ENCODE measurements at regions not wholly inside any gene's neighbourhood (a gene's known extent, or its start where the extent isn't known, plus 50 kb on each side); places are given as distances from the start of the nearest gene placed in this dataset.
"Not testable (repeated sequence)": the region's sequence is repeated elsewhere in the genome, so short reads cannot be mapped to it uniquely, and the experiment has no call there.

GRCh38 chr5:18354828-18355227 is 720.6 kb downstream of the TAF11L14 start:
- no peak for DNase-seq (ENCODE audit: low read depth)

- no peak for DNase-seq (ENCODE audit: low read depth)
These were observed 723.2 kb downstream of the TAF11L14 start for GRCh38 chr5:18357486-18357885.

DNA sequence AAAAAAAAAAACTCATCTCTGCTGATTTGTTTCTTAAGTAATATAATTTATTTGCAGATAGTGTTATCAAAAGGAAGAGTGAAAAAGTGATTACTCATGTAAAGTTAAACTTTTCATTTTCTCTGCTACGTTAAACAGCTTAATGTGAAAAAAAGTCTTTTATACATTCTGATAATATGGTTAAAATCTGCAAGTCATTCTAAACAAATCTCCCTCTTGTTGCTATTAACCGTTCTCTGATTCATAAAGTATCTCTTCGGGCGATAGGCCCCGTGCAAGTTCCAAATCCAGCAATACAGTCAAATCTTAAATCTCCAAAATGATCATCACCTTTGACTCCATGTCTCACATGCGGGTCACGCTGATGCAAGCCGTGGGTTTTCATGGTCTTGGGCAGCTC is 732.0 kb downstream of the TAF11L14 start:
- DNase-seq (ENCODE audit: low read depth) = no peak

GRCh38 chr5:18370531-18370930 is 736.3 kb downstream of the TAF11L14 start:
- DNase-seq (ENCODE audit: low read depth) = no peak

GRCh38 chr5:18375641-18376040 is 741.4 kb downstream of the TAF11L14 start:
- DNase-seq (ENCODE audit: low read depth) = no peak

GRCh38 chr5:18378066-18378465 is 743.8 kb downstream of the TAF11L14 start:
- DNase-seq (ENCODE audit: low read depth) = no peak

GRCh38 chr5:18379189-18379588 is 744.9 kb downstream of the TAF11L14 start:
- no peak for DNase-seq (ENCODE audit: low read depth)

DNA sequence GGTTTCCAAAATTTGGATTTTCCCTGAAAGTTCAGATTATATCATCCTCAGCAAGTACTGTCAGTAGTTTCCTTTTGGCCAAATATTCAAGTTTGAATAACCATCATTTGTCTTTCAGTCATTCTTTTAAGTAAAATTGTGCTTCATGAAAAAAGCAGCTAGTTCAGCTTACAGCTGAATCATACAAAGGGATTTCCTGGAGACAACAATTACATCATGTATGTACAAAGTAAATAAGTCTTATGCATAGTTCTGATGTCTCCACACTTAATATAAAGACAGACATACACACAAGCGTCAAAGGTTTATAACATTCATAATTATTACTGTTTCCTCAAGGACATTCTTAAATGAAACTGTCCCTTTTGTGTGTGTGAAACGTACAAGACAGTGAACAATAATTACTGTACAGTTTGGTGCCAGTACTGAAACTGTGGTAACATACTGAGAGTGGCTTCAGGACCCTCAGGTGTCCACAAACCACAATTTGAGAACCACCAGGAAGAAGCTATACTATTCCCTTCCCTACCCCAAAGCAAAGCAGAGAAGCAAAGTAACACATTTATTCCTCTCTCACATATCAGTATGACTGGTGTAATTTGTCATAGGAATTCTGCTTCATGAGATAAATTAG is 746.6 kb downstream of the TAF11L14 start:
- no peak for DNase-seq (ENCODE audit: low read depth)

DNA sequence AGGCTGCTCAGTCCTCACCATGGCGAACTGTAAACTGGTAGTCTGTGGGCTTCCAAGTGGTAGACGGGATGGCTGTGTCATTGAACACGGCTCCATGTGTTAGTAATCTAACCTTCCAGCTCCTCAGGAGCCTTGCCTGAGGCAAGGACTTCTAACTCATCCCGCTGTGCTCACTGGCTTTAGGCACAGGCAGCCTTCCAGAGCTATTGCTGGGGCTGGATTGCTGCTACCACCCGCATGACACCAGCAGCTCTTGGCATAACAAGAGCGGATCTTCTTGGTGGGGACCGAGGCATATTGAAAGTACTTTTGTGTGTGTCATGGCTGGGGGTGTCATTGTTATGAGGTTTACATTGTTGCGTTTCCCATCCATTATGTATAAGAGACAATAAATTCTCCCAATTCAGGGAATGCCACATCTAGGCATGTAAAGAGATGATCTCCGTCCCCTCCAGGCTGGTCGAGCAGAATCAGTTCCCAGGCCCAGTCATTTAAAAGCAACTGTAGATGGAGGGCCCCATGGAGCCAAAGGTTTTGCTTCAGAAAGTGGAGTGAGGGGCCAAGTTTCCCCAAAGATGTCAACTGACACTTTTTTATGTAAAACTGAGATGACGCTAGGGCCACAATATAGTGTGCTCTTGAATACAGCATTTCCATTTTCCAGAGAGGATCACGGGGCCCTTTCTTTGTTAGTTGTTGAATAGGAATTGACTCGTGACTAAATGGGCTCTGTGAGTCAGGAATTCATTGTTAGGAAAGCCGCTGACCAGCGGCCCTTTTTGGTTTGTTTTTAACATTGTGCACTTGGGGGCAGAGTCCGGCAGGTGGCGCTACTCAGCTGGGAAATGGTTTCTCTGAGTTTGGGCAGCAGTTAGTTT is 759.5 kb downstream of the TAF11L14 start:
- peak; percentile 12 for DNase-seq (ENCODE audit: low read depth)

GRCh38 chr5:18394443-18394804 is 760.2 kb downstream of the TAF11L14 start:
- DNase-seq (ENCODE audit: low read depth) = no peak

DNA sequence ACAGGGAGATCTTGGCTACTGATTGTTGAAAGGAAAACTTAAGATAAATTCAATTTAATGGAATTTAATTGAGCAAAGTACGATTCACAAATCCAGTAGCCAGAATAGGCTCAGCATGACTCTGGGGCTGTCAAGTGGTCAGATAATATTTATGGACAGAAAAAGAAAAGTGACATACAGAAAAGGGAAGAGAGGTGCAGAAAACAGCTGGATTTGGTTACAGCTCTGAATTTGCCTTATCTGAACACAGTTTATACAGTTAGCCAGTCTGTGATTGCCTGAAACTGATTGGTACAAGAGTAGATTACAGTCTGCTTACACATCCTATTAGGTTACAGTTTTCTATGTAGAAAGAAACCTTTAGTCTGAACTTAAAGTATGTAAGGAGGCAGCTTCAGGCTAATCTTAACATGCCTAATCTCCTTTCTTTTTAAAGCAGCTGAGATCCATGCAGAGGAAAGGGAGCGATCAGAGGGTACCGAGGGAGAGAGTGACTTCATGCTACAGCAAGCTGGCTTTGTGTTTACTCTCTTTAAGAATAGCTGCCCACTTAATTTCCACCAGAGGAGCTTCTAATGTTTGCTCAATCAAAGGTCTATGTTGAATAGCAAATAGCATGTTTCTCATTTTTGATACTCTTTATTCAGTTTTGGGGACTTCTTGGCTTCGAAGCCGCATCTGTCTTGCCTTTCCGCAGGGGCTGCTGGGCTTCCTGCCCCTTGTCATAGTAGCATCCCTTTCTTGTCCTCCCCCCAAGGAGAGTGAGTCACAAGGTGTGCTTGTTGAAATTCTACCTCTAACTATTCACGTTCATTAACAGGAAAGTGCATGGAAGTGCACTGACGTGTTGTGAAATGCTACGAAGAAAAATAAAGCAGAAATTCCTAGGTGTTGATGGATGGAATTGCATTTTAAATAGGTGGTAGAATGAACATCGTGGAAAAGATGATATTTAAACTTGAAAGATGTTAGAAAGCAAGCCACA is 761.2 kb downstream of the TAF11L14 start:
- DNase-seq (ENCODE audit: low read depth) = no peak

DNA sequence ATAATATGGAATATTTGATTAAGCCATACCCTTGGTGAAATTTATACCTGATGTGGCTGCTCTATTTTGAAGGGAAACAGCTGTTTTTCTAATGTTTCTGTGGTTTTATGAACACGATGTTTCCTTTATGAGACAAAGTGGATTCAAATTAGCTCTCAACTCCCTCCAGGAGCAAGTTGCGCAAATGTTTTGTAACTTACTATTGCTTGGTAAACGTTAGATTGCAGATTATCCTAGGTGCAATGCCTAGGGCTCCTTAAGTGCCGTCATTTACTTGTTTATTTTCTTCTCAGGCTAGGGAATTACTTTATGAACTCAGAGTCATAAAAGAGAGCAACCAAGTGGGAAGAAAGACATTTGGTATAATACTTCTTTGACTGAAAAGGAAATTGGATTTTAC is 763.1 kb downstream of the TAF11L14 start:
- DNase-seq (ENCODE audit: low read depth) = no peak

- no peak for DNase-seq (ENCODE audit: low read depth)
These were observed 763.6 kb downstream of the TAF11L14 start for GRCh38 chr5:18397891-18398290.

GRCh38 chr5:18399461-18400327 is 765.4 kb downstream of the TAF11L14 start:
- DNase-seq (ENCODE audit: low read depth) = not testable (repeated sequence)

DNA sequence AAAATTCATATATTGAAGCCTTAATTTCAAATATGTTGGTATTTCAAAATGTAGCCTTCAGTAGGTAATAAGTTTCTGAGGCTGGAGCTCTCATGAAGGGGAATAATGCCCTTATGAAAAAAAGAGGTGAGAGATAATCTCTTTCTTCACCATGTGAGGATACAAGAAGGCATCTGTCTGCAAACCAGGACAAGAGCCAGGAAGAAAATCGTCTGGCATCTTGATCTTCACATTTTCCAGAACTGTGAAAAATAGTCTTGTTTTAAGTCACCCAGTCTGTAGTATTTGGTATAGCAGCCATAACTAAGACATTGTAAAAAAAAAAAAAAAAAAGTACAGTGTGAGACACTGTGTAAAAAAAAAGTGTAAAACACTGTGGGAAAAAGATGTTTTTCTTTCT is 768.9 kb downstream of the TAF11L14 start:
- no peak for DNase-seq (ENCODE audit: low read depth)

- DNase-seq (ENCODE audit: low read depth) = no peak
These were observed 769.7 kb downstream of the TAF11L14 start for GRCh38 chr5:18403941-18404438.

- no peak for DNase-seq (ENCODE audit: low read depth)
These were observed 786.5 kb downstream of the TAF11L14 start for GRCh38 chr5:18420711-18421110.

DNA sequence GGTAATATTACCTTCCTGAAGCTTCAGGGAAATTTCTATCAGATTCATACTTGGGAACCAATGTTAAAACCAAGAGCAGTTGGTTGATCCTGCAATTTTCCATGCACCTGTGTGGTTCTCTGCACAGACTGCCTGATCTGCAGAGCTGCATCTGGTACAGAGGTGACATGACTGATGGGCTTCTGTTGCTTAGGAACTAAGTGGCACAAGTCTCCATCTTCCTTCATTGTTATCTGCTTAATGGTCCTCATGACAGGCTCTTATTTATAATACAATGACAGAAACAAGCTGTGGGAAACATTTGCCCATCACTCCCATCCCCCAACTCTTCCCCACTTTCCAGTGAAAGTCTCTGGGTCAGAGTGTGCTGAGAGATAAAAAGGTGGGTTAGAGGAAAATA is 799.1 kb downstream of the TAF11L14 start:
- no peak for DNase-seq (ENCODE audit: low read depth)

GRCh38 chr5:18438126-18438525 is 803.9 kb downstream of the TAF11L14 start:
- DNase-seq (ENCODE audit: low read depth) = no peak

DNA sequence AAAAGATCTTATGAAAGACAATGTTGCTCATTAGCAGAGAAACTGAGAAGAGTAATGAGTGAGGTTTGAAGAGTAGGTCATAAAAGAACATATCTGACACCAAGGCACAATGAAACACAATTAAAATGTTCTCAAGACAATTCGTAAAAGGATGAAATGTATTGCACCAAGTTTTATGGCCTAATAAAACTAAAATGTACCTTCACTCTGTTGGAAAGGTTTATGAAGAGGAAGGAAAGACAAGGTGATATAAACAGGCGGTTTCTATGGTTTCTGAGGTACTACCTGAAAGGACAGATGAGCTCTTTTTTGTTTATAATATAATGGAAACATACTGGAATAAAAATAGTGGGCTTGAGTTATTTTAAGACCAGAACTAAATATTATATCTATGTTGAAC is 821.3 kb downstream of the TAF11L14 start:
- DNase-seq (ENCODE audit: low read depth) = no peak

DNA sequence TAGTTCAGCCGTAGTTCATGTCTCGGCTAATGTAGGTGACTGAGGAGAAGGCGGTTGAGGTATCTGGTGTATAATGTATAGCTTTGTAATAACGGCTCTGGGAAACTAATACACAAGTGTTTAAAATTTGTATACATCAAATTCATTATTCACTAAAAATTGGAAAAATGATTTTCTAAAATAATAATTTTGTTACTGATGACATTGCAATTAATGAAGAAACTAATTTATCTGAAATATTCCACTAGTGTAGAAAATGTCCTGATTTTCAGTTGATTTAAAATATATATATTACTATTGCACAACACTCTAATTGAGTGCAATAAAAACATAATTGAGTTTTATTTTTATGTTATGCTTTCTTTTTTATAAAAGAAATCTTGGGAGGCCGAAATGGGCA is 823.0 kb downstream of the TAF11L14 start:
- DNase-seq (ENCODE audit: low read depth) = no peak
